H1 (cell line): ENCODE measurements at regions not wholly inside any gene's neighbourhood (a gene's known extent, or its start where the extent isn't known, plus 50 kb on each side); places are given as distances from the start of the nearest gene placed in this dataset.

Source experiments
- CTCF ChIA-PET: fragments of 300-600 bp; sonication (Branson Sonifier 250); formaldehyde crosslinking; loops from one replicate; lab custom pipeline; 2021; ENCODE audit not compliant: partially characterized antibody; lab: Charles Lee
- POLR2A ChIA-PET: fragments of 300-600 bp; sonication (Branson Sonifier 250); formaldehyde crosslinking; loops from one replicate; lab custom pipeline; 2021; ENCODE audit warnings: inconsistent platforms; ENCODE audit not compliant: partially characterized antibody; lab: Charles Lee
- DNase-seq, 2 experiments: peaks; one replicate each; pipeline versions ENCODE4 v3.0.0 to v3.0.0-alpha.2; 2010 to 2022; ENCODE audit warnings: low spot score in 2 of 2, low read depth in 1 of 2, mixed read lengths in 1 of 2
- FAIRE-seq: peaks from 2 replicates; lab custom pipeline; 2011; peaks lifted over from hg19 to GRCh38; lab: Jason Lieb, UNC
- H2AFZ ChIP-seq: 2 replicates; pipeline ENCODE4 v1.8.1; 2012; ENCODE audit warnings: low read length, inconsistent platforms
- H2AK5ac ChIP-seq: 2 replicates; pipeline ENCODE4 v1.6.1; 2013; ENCODE audit warnings: low read depth, low read length
- H2BK120ac ChIP-seq: replicated peaks from 2 replicates; pipeline ENCODE3; 2013; ENCODE audit warnings: low read depth, low read length, inconsistent platforms
- H2BK12ac ChIP-seq: 2 replicates; pipeline ENCODE4 v1.6.1; 2013; ENCODE audit warnings: low read depth, low read length
- H2BK15ac ChIP-seq: 2 replicates; pipeline ENCODE4 v1.6.1; 2013; ENCODE audit warnings: low read length
- H2BK20ac ChIP-seq: 2 replicates; pipeline ENCODE4 v1.6.1; 2013; ENCODE audit warnings: low read length
- H2BK5ac ChIP-seq: 2 replicates; pipeline ENCODE4 v1.6.1; 2013; ENCODE audit warnings: low read depth, low read length
- H3K14ac ChIP-seq: 2 replicates; pipeline ENCODE4 v1.6.1; 2013; ENCODE audit warnings: inconsistent platforms; ENCODE audit not compliant: insufficient read length
- H3K18ac ChIP-seq: 2 replicates; pipeline ENCODE4 v1.6.1; 2013; ENCODE audit warnings: low read length; ENCODE audit errors: extremely low read depth
- H3K23ac ChIP-seq: 2 replicates; pipeline ENCODE4 v1.6.1; 2013; ENCODE audit warnings: inconsistent platforms; ENCODE audit not compliant: insufficient read length
- H3K23me2 ChIP-seq: 2 replicates; pipeline ENCODE4 v1.6.1; 2013; ENCODE audit warnings: low read depth, low read length
- H3K27ac ChIP-seq: 2 replicates; pipeline ENCODE4 v1.6.1; 2011; ENCODE audit warnings: low read depth, low read length, inconsistent platforms
- H3K27me3 ChIP-seq, 4 experiments: replicated peaks in 1 of 4; 1 replicate in 1 of 4; 2 replicates in 3 of 4; pipeline versions ENCODE4 v1.6.1 to v1.8.1; 2011 to 2013; ENCODE audit warnings: low read length in 3 of 4, mild to moderate bottlenecking in 3 of 4, inconsistent platforms in 2 of 4, mixed read lengths in 2 of 4, moderate library complexity in 1 of 4; ENCODE audit not compliant: control insufficient read depth in 3 of 4, insufficient read depth in 3 of 4; ENCODE audit errors: extremely low read depth in 1 of 4
- H3K36me3 ChIP-seq, 4 experiments: 2 replicates each; pipeline versions ENCODE4 v1.6.1 to v1.8.1; 2011 to 2013; ENCODE audit warnings: mild to moderate bottlenecking in 4 of 4, low read length in 3 of 4, moderate library complexity in 2 of 4, control low read depth in 1 of 4, inconsistent platforms in 1 of 4; ENCODE audit not compliant: insufficient read depth in 4 of 4, control insufficient read depth in 2 of 4
- H3K4ac ChIP-seq: replicated peaks from 2 replicates; pipeline ENCODE3; 2013; ENCODE audit warnings: low read length, low read depth, mixed read lengths, inconsistent platforms; ENCODE audit not compliant: insufficient read length
- H3K4me1 ChIP-seq, 4 experiments: replicated peaks in 1 of 4; 1 replicate in 1 of 4; 2 replicates in 3 of 4; pipeline versions ENCODE4 v1.6.1 to v1.8.1; 2011 to 2013; ENCODE audit warnings: low read length in 3 of 4, inconsistent platforms in 2 of 4, mixed read lengths in 1 of 4; ENCODE audit not compliant: insufficient read depth in 4 of 4, control insufficient read depth in 3 of 4
- H3K4me2 ChIP-seq, 2 experiments: 2 replicates each; pipeline versions ENCODE4 v1.6.1 to v1.8.1; 2011 to 2013; ENCODE audit warnings: low read depth in 2 of 2, low read length in 2 of 2, control low read depth in 1 of 2, inconsistent platforms in 1 of 2, mild to moderate bottlenecking in 1 of 2; ENCODE audit not compliant: insufficient read depth in 1 of 2
- H3K4me3 ChIP-seq, 4 experiments: fragments of 200-600, 300-600 bp in 1 of 4; sonication (generic), shearing (Covaris generic), sonication (Bioruptor Twin) in 1 of 4; 2 replicates each; pipeline versions ENCODE4 v1.5.1 to v1.8.1; 2011 to 2016; ENCODE audit warnings: low read length in 4 of 4, low read depth in 3 of 4, control low read depth in 2 of 4, inconsistent platforms in 2 of 4, mild to moderate bottlenecking in 2 of 4, mixed read lengths in 1 of 4, moderate library complexity in 1 of 4; ENCODE audit not compliant: insufficient read depth in 2 of 4; ENCODE audit errors: extremely low read depth in 1 of 4
- H3K56ac ChIP-seq: replicated peaks from 2 replicates; pipeline ENCODE3; 2013; ENCODE audit warnings: low read depth, mild to moderate bottlenecking, mixed read lengths, low read length, inconsistent platforms; ENCODE audit not compliant: insufficient read length
- H3K79me1 ChIP-seq: 2 replicates; pipeline ENCODE4 v1.6.1; 2013; ENCODE audit warnings: low read depth, low read length, control low read depth
- H3K79me2 ChIP-seq, 2 experiments: 2 replicates each; pipeline versions ENCODE4 v1.6.1 to v1.8.1; 2012 to 2013; ENCODE audit warnings: low read length in 2 of 2, mild to moderate bottlenecking in 2 of 2, inconsistent platforms in 1 of 2; ENCODE audit not compliant: insufficient read depth in 2 of 2, control insufficient read depth in 1 of 2
- H3K9ac ChIP-seq, 4 experiments: replicated peaks in 1 of 4; 1 replicate in 1 of 4; 2 replicates in 3 of 4; pipeline versions ENCODE4 v1.6.1 to v1.8.1; 2011 to 2013; ENCODE audit warnings: low read depth in 3 of 4, low read length in 3 of 4, control low read depth in 2 of 4, mild to moderate bottlenecking in 2 of 4, moderate library complexity in 2 of 4, inconsistent platforms in 1 of 4; ENCODE audit errors: extremely low read depth in 1 of 4
- H3K9me3 ChIP-seq, 2 experiments: 2 replicates each; pipeline versions ENCODE4 v1.6.1 to v1.8.1; 2012 to 2013; ENCODE audit warnings: mild to moderate bottlenecking in 2 of 2, moderate library complexity in 2 of 2, control low read depth in 1 of 2, inconsistent platforms in 1 of 2, low read depth in 1 of 2, low read length in 1 of 2, mixed read lengths in 1 of 2; ENCODE audit not compliant: insufficient read depth in 2 of 2
- H4K20me1 ChIP-seq, 2 experiments: replicated peaks in 1 of 2; 2 replicates each; pipeline versions ENCODE3 to v1.8.1; 2011 to 2013; ENCODE audit warnings: inconsistent platforms in 2 of 2, low read length in 2 of 2, mild to moderate bottlenecking in 1 of 2; ENCODE audit not compliant: insufficient read depth in 2 of 2, control insufficient read depth in 1 of 2
- H4K5ac ChIP-seq: 2 replicates; pipeline ENCODE4 v1.6.1; 2013; ENCODE audit warnings: low read length, low read depth, mixed read lengths, inconsistent platforms; ENCODE audit not compliant: insufficient read length
- H4K8ac ChIP-seq: 2 replicates; pipeline ENCODE4 v1.8.0; 2013; ENCODE audit warnings: mild to moderate bottlenecking, moderate library complexity, low read length, inconsistent platforms; ENCODE audit not compliant: insufficient read depth; ENCODE audit errors: extremely low read depth
- H4K91ac ChIP-seq: replicated peaks from 2 replicates; pipeline ENCODE3; 2013; ENCODE audit warnings: low read length, mixed read lengths, inconsistent platforms; ENCODE audit not compliant: insufficient read length
- BACH1 ChIP-seq: IDR thresholded peaks from 2 replicates; pipeline ENCODE4 v1.6.1; 2012; ENCODE audit warnings: low read length, improper control_type of control experiment
- BRCA1 ChIP-seq: IDR thresholded peaks from 2 replicates; pipeline ENCODE4 v1.6.1; 2012; ENCODE audit warnings: low read depth, low read length, improper control_type of control experiment
- CREB1 ChIP-seq: IDR thresholded peaks from 2 replicates; pipeline ENCODE4 v1.6.1; 2012; ENCODE audit warnings: inconsistent platforms
- GABPA ChIP-seq: IDR thresholded peaks from 2 replicates; pipeline ENCODE4 v1.6.1; 2011; ENCODE audit warnings: mild to moderate bottlenecking, low read length, moderate library complexity, borderline replicate concordance; ENCODE audit not compliant: insufficient read depth
- POLR2AphosphoS5 ChIP-seq: IDR thresholded peaks from 2 replicates; pipeline ENCODE4 v1.6.1; 2011; ENCODE audit warnings: low read depth, low read length
- RXRA ChIP-seq: IDR thresholded peaks from 2 replicates; pipeline ENCODE4 v1.6.1; 2011; ENCODE audit warnings: low read depth, mild to moderate bottlenecking, low read length, moderate library complexity; ENCODE audit not compliant: insufficient read depth
- SIN3A ChIP-seq, 2 experiments: IDR thresholded peaks in 1 of 2; conservative IDR thresholded peaks in 1 of 2; 2 replicates each; pipeline ENCODE4 v1.6.1; 2011 to 2012; ENCODE audit warnings: low read length in 2 of 2, improper control_type of control experiment in 1 of 2, low read depth in 1 of 2, mild to moderate bottlenecking in 1 of 2
- SIRT6 ChIP-seq: IDR thresholded peaks from one replicate; pipeline ENCODE4 v1.7.1; 2012; ENCODE audit warnings: low read length, inconsistent platforms
- TAF7 ChIP-seq: optimal IDR thresholded peaks from 2 replicates; pipeline ENCODE3; 2011; ENCODE audit warnings: low read depth, mild to moderate bottlenecking, inconsistent platforms, low read length, moderate library complexity, borderline replicate concordance
- TEAD4 ChIP-seq: IDR thresholded peaks from 2 replicates; pipeline ENCODE4 v1.6.1; 2012; ENCODE audit warnings: low read depth, low read length, inconsistent platforms, mixed read lengths
- whole genome bisulfite sequencing, 2 experiments: shearing (Covaris generic) in 1 of 2; methylation state at CpG; one replicate each; pipeline versions ENCODE4 v1.1.6 to v1.1.7; 2013 to 2015; ENCODE audit warnings: low lambda C conversion rate in 2 of 2, mixed read lengths in 2 of 2, inconsistent platforms in 1 of 2, low coverage in 1 of 2, missing lambda C conversion rate in 1 of 2; ENCODE audit not compliant: insufficient replicate concordance in 2 of 2, insufficient coverage in 1 of 2, insufficient read length in 1 of 2; ENCODE audit errors: extremely low coverage in 1 of 2, missing lambda C conversion rate in 1 of 2; 5-methylcytosine and 5-hydroxymethylcytosine counted together
- TF ChIP-seq, protein P1 (sequence below): IDR thresholded peaks from 2 replicates; pipeline ENCODE4 v1.6.1; 2012; ENCODE audit warnings: inconsistent platforms
- TF ChIP-seq, protein P2 (sequence below), 3 experiments: IDR thresholded peaks; 1 replicate in 2 of 3; 2 replicates in 1 of 3; pipeline versions ENCODE4 v1.5.1 to v1.6.1; 2011; ENCODE audit warnings: low read length in 3 of 3, mild to moderate bottlenecking in 3 of 3, inconsistent platforms in 2 of 3, low read depth in 1 of 3, moderate library complexity in 1 of 3; ENCODE audit not compliant: insufficient read depth in 1 of 3; ENCODE audit errors: control extremely low read depth in 1 of 3

DNA sequence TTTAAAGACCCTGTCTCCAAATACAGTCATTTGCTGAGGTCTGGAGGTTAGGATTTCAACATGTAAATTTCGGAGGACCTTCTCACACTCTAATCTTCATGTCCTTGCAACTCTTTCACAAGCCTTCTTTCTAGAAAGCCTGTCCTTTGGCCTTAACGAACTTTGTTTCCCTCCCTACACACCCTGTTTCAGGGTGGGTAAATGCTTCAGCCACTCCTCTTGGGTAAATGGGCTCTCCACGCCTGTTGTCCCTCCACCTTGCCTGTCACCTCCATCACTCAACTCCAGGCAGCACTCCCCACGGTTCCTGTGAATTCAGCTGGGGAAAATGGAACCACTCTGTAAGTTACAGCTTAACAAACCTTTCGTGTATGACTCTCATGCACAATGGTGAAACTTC, 84.0 kb upstream of the COG2 start:
- H4K91ac ChIP-seq, result no peak overlapping the region
- FAIRE-seq, result no peak
- no peak overlapping the region for H3K18ac ChIP-seq
- TF ChIP-seq BACH1 (no peak), POLR2AphosphoS5 (no peak), SIN3A (conservative IDR thresholded peaks at IDR 0.05 in 1 of 2, IDR thresholded peaks at IDR 0.05 in 1 of 2; ENCODE audit: low read depth in 1 of 2, low read length in 2 of 2) (no peak), RXRA (no peak), TEAD4 (no peak), SIRT6 (no peak), GABPA (no peak), CREB1 (no peak), TAF7 (no peak), BRCA1 (no peak)
- TF ChIP-seq, protein P1, sequence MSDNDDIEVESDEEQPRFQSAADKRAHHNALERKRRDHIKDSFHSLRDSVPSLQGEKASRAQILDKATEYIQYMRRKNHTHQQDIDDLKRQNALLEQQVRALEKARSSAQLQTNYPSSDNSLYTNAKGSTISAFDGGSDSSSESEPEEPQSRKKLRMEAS, result no peak
- TF ChIP-seq, protein P2, sequence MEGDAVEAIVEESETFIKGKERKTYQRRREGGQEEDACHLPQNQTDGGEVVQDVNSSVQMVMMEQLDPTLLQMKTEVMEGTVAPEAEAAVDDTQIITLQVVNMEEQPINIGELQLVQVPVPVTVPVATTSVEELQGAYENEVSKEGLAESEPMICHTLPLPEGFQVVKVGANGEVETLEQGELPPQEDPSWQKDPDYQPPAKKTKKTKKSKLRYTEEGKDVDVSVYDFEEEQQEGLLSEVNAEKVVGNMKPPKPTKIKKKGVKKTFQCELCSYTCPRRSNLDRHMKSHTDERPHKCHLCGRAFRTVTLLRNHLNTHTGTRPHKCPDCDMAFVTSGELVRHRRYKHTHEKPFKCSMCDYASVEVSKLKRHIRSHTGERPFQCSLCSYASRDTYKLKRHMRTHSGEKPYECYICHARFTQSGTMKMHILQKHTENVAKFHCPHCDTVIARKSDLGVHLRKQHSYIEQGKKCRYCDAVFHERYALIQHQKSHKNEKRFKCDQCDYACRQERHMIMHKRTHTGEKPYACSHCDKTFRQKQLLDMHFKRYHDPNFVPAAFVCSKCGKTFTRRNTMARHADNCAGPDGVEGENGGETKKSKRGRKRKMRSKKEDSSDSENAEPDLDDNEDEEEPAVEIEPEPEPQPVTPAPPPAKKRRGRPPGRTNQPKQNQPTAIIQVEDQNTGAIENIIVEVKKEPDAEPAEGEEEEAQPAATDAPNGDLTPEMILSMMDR (IDR thresholded peaks at IDR 0.05; ENCODE audit: control extremely low read depth in 1 of 3, insufficient read depth in 1 of 3, low read depth in 1 of 3, low read length in 3 of 3), result no peak

More for the DNA sequence above, 84.0 kb upstream of the COG2 start:
- no peak overlapping the region for H2AK5ac ChIP-seq
- no peak overlapping the region for H3K14ac ChIP-seq
- no peak overlapping the region for H3K27ac ChIP-seq
- H3K79me2 ChIP-seq, result no peaks in the 10 kb centered on the region
- POLR2A ChIA-PET, result no interaction called here
- no peaks in the 10 kb centered on the region for H3K9me3 ChIP-seq
- no peaks in the 10 kb centered on the region for H3K36me3 ChIP-seq
- no peaks in the 10 kb centered on the region for H3K79me1 ChIP-seq
- H4K8ac ChIP-seq, result no peak overlapping the region
- no peaks in the 10 kb centered on the region for H4K20me1 ChIP-seq
- no peak overlapping the region for H2BK20ac ChIP-seq
- no peak overlapping the region for H2BK15ac ChIP-seq
- no peak overlapping the region for H2AFZ ChIP-seq
- H3K4me2 ChIP-seq, result no peak overlapping the region
- no peak overlapping the region for H3K56ac ChIP-seq
- H3K27me3 ChIP-seq, result no peaks in the 10 kb centered on the region; a peak in 1 of 7 replicates
- no peak overlapping the region for H3K9ac ChIP-seq
- no peak overlapping the region for H2BK120ac ChIP-seq
- DNase-seq, result no peak
- no peak overlapping the region for H2BK12ac ChIP-seq
- 88% methylated on average over 5 of the region's 5 CpGs; no CpG with 5 or more reads in 1 of the 2 experiments for WGBS, 2 experiments
- no peak overlapping the region for H2BK5ac ChIP-seq
- H3K4me3 ChIP-seq, result no peak overlapping the region
- CTCF ChIA-PET, result no interaction called here
- H3K4ac ChIP-seq, result no peak overlapping the region
- H3K23me2 ChIP-seq, result no peaks in the 10 kb centered on the region
- H3K23ac ChIP-seq, result no peak overlapping the region
- no peak overlapping the region for H4K5ac ChIP-seq
- H3K4me1 ChIP-seq, result no peaks in the 10 kb centered on the region
